Astrocyte of the hippocampus (primary cell): ENCODE measurements at regions not wholly inside any gene's neighbourhood (a gene's known extent, or its start where the extent isn't known, plus 50 kb on each side); places are given as distances from the start of the nearest gene placed in this dataset.

Experiments used
- DNase-seq: peaks from one replicate; pipeline ENCODE4 v3.0.0; 2011; ENCODE audit warnings: low read depth, low spot score

DNA sequence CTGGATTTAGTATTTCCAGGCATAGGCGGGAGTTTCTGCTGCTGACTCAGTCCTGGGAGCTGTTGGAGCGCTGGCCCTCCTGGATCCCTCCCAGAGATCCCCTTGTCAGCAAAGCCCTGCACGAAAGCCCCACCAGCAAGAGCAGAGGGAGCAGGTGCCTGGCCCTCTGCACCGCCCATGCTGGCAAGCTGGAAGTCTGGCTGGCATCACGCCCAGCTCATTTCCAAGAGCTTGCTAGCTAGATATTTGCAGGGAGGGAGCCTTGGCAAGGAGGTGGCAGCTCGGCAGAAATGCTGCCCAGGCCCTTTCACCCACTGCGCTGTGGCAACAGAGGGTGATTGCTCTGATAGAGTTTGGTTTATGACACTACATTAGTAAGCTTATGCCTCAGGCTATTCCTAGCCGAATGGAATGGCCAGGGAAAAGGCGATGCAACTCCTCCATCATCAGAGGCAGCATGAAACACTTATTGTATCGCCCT, 193.9 kb downstream of the EMP1 start:
- peak; percentile 98 for DNase-seq

DNA sequence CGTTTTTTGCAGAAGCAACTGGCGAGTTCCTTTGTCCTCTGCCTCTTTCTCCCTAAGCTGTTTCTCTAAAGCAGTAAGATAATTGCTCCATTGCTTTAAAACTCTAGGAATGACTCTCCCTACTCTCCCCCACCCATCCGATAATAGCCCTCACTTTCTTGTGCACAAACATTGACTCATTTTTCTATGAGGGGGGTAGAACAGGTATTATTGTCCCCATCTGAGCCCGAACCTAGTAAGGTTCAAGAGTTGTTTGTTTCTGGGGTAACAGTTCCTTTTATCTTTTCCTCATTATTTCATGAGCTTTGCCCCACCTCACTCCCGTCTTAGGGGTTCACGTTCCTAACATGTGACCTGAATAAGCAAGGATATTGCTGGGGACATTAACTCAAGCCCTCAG, 190.6 kb downstream of the EMP1 start:
- no peak for DNase-seq

DNA sequence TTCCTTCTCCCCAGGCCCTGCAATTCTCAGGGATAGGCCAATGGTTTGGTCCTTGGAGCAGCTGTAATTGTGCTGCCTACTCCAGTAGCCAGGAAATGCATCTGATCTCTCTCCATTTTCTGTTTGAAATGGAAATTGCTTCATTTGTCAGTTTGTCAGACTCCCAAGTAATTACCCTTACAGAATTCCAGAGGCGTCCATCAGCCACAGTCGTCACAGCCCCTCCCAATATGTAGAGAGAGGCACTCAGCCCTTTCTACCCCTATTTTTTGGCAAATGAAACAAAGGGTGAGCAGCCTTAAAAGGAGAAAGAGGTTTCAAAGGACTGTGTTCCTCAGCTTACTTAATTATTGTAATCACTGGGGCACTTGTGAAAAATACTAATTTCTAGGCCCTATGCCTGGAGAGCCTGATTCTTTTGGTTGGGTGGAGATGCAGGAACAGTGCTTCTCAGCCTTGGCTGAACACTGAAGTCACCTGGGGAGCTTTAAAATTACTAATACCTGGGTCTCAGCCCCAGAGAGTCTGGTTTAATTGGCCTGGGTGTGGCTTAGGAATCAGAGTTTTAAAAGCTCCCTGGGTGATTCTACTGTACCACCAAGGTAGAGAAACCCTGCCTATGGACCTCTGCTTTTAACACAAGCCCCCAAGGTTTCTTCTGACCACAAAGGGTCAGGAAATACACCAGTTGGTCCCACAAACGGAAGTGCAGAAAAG, 190.0 kb downstream of the EMP1 start:
- peak; percentile 42 for DNase-seq

DNA sequence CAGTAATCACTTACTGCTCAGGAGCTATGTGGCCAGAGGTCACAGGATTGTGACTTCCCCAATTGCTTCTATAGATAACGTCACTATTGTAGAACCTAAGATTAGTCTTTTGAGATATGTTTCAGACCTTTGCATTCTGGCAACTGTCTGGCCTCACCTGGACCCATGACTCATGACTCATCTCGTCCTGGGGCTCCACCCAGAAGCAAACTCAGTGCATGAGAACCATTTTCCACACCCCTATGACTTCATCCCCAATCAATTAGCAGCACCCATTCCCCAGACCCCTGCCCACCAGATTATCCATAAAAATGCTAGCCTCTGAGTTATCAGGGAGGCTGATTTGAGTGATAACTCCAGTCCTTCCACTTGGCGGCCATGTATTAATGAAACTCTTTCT, 186.9 kb downstream of the EMP1 start:
- DNase-seq: no peak

DNA sequence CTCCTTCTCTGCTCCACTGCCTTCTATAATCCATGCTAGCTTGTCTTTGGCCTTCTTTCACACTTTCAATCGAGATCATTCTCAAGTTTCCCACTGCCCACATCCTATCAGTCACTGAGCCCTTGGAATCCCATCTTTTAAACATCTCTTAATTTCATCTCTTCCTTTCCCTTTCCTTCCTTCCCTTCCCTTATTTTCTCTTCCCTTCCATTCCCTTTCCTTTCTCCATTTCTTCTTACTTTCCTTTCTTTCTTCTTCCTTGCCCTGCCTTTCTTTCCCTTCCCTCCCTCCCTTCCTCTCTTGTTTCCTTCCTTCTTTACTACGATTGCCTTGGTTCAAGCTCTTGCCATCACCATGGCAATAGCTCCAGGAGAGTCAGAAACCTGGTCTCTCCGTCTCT, 183.8 kb downstream of the EMP1 start:
- DNase-seq: no peak

DNA sequence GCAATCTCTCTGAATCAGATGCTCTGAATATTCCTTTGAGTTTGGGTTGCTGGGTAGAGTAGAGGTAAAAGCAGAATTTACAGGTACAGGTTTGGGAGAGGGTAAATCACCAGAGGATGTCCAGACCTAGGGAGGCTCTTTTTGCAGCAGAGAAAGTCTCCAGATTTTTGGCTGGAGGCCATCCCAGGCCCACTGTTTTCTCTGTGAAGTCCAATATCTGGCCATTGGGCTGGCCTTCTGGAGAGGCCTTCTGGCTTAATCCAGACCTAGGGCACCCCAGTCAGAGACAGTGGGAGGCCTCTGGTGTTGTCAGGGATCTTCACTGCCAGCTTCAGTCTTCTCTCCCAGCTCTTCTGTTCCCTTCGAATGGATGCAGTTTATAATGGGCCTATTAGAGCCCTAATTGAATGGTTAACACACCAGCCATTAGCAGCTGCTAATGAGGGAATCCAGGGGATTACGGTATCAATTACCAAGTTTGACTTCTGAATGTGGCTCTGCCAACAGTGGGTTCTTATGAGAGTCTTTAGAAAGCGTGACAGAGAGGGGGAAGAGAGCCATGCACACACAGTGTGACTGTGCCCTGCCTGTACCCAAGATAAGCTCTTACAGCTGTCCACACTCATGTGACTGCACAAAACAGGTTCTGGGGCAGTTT, 183.1 kb downstream of the EMP1 start:
- DNase-seq: no peak

DNA sequence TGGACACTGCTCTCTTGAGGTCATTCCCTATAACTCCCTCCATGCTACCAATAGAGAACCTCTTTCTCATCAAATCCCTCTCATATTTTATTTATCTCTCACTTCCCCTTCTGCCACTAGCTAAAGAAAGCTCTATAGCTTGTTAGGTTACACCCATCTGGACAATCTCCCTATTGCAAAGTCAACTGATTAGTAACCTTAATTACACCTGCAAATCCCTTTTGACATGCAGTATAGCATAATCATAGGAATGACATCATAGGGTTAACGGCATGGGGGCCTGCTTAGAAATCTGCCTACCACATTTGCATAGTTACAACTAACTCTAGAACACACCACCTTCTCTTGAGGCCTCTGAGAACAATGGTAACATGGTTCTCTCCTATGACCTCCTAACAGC, 181.2 kb downstream of the EMP1 start:
- DNase-seq: no peak

DNA sequence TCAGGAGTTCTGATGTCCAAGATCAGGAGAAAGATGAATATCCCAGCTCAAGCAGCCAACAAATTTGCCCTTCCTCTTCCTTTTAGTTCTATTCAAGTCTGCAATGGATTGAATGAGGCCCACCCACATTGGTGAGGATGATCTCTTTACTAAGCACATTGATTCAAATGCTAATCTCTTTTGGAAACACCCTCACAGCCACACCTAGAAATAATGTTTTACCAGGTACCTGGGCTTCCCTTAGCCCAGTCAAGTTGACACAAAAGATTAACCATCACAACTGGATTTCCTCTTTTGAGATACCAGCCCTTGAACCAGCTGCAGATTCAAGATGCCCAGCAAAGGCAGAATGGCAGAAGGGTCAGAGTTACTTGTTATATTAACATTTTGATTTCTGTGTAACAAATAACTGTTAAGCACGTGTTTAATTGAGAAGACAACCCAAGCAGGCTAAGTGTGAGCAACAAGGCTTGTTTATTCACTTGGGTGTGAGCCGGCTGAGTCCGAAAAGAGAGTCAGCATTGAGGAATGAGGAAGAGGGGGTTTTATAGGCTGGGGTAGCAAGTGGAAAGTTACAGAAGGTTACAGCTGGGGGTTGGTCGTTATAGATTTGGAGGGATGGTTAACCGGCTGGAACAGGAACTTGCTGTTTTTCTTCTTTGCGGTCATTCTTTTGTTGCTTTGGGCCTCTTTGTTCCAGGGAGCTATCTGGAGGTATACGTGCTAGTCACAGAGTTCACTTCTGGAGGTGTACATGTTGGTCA, 180.3 kb downstream of the EMP1 start:
- peak; percentile 24 for DNase-seq

DNA sequence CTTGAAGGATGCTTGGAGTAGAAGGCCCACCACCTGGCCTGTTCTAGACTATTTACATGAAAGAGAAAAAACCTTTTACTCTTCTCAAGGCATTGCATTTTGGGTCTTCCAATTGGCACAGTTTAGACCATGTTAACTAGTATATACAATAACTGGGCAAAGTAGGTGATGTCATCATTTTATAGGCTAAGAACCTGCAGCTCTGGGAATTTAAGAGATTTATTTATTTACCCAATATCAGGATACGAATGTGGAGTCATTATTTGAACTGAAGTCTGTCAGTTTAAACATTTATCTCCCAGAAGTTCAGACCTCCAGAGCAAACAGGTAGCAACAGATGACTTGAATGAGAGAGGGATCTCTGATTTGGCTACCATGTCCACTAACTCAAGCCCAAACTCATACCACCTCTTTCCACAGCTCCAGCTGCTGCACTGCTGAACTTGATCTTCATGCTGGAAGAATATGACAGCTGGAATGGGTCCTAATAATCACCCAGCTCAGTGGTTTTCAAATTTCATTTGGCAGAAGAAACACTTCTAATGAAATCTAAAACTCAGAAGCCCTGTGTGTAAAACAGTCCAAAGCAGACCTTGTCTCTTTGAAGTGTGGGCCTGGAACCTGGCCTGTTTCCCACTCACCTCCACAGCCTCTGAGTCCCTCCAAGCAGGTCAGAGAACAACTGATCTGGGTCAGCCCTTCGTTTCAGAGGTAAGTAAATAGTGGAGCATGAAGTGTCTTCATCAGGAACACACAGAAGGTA, 179.2 kb downstream of the EMP1 start:
- DNase-seq: no peak

DNA sequence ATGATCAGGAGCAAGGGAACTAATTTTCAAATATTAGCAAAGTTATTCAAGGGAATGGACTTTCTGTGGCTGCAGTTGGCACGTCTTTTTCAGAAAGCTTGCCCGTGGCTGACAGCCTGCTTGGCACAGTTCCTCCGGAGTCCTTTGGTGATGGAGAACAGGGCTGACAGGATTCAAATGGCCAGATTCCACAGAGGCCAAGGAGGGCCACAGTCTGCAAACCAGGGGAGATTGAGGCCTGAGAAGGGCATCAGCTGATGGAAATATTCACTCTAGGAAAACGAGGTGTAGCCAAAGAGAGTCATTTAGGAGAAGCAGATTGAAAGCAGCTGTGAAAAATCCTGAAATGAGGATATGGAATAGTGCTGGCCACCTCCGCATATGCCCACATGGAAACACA, 178.3 kb downstream of the EMP1 start:
- peak; percentile 68 for DNase-seq

DNA sequence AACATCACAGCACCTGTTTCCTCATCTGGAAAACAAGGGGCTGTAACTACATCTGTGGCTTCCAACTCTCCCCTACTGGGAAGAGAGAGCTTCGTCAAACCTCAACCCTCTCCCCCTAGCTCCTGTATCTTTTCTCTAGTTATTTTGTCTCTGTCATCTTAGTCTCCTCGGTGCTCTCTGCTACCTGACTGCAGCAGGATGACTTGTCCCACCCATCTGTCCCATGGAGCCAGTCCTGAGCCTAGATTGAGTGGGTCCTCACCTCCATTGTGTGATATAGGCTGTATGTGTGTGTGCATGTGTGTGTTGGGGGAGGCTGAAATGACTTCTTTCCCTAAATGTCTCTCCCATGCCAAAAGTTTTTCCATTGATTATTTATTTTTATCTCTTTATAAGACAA, 177.3 kb downstream of the EMP1 start:
- no peak for DNase-seq

DNA sequence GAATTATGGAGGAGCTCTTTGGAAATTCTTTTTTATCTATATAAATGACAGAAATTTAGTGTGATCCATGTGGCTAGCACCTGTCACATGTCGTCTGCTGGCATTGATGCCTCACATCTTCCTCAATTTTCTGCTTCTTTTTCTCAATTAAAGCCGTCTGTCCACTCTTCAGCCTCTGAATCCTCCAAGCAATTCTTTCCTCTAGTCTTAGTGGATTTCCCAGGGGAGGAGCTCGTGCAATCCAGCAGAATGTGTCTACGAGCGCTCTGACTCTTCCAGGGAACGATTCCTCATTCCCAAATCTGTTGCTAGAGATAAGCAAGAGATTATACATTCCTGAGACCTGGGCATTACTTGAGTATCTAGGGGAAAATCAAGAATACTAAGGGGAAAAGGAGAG, 176.6 kb downstream of the EMP1 start:
- no peak for DNase-seq

DNA sequence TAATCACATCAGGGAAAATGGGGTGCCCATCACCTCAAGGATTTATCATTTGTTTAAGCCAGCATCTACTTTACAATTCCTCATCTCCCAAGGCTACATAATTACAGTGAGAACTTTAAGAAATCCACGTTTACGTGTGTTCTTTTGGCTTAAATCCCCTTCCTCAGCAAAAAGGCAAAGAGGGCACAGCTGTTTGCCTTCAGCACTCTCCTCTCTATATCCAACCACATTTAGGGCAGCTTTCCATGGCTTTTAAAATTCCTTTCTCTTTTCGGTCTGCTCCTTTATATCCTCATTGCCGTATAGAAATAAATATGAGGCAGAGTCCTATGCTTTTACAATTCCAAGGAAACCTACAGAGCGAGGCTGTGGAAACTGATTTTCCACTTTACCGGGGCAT, 175.9 kb downstream of the EMP1 start:
- DNase-seq: no peak

DNA sequence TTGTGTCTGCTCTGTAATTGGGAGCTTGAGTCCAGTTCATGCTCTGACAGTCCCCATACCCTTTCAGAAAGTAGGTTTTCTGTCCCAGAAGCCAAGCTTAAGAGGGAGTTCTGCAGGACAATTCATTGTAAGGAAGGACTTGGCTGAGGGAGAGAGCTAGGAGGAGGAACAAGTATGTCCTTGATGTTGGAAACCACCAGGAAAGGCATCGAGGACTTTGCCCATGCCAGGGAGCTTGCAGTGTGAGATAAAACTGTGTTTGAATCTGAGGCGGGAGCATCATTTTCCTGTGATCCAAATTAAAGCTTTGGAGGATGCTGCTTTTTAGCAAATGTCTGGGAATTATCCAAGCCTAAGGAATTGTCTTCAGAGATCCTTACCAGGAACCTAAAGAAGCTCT, 175.3 kb downstream of the EMP1 start:
- DNase-seq: no peak

DNA sequence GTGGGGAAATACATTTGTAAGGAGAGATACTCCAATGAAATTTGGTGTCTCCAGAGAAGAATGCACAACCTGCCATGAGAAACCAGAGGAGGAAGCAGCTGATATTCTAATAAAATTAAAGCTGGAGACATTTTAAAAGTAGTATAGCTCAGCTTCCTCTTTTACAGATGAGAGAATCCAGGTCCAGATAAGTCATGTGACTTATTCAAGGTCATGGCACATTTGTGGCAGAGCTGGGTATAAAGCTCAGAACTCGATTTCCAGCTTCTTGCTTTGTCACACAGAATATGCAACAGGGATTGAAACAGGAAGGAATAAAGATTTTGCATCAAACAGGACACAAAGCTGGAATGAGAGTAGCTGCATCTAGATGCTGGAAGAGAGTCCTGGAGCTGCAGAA, 174.8 kb downstream of the EMP1 start:
- no peak for DNase-seq

DNA sequence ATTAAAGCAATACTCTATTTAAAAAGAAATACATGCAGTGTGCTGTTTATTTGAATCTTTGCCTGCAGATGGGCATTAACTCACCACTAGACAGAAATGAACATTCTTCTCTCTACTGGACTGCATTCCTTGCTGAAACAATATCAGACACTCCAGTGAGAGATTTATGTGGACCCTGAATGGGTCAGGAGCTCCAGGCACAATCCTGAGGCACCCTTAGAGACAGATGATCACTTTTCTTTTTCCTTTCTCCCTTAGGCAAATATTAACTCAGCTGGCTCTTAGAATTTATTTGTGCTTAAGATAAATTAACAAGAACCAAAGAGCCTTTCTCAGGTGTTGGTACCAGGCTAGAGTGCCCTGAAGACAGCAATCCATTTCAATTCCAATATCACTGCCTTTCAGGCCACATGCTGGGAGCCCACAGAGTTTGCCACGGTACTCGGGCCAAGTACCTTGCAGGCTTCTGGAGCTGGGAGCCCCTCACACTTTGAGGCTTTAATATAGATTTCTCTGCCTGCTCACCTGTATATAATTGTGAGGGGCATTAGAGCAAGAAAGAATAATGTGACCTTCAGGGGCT, 173.0 kb downstream of the EMP1 start:
- no peak for DNase-seq

DNA sequence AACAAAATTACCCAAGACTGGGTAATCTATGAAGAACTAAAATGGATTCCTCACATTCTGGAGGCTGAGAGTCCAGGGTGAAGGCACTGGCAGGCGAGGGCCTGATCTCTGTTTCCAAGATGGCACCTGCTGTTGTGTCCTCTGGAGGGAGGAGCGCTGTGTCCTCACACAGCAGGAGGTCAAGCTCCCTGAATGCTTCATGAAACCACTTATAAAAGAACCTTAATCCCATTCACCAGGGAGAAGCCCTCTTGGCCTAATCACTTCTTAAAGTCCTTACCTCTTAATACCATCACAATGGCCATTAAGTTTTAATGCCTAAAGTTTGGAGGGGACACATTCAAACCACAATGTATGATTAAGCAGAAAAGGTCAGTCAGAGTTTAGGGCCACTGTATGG, 172.4 kb downstream of the EMP1 start:
- no peak for DNase-seq

DNA sequence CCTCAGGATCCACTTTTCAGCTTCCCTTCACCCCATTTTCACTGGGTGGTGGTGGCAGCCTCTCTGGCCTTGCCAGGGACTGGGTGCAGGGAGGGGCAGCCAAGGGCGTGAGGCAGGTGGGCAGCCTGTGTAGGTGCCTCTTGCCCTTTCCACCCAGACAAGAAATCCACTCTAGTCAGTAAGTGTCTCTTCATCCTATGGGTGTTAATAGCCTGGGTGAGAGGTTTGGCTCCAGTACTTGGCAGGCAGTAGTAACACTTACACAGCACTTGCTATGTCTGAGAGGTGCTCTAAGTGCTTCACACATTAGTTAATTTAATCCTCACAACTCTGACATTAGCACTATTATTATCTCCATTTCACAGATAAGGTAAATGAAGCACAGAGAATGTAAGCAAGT, 171.9 kb downstream of the EMP1 start:
- no peak for DNase-seq

DNA sequence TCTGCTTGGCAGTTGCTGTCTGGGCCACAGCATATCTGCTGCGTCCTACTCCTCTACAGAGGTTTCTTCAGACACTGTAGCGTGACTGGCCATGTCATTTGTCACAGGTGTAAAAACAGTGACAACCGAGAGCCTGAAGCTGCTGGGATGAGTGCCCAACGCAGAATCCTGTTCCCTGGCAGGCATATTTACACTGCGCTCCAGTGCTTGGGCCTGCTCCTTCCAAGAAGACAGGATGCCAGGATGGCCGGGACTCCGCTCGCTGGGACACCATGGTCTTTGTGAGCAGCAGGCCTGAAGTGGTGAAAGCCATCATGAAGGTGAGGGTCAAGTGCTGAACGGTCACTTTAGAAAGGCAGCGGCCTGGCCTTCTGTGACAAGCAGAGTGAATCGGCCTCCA, 171.4 kb downstream of the EMP1 start:
- no peak for DNase-seq

DNA sequence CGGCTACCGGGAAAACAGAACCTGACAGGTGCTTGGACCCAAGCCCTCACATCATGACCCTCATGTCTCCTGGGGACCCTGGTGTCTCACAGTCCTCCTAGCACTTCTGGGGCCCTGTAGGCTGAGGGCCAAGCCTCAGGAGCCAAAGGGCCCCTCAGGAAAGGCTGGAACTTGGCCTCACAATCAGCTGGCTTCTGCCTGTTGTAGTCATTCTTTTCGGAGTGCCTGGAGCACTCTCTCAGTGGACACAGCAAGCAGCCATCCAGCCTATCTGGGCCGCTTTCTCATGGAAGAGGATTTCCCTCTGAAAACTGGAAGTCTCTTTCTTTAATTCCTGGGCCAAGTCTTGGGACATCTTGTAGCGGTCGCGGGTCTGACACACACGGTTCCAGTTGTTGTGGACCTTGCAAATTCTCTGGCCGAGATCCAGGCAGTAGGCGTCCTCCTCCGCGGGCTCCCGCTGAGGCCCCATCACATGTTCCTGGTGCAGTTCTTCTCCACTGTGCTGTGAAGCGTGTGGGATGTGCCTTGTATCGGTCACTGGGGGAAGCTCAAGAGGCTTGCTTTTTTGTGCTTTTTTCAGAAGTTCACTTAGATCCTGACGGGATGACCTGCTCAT, 169.3 kb downstream of the EMP1 start:
- no peak for DNase-seq

DNA sequence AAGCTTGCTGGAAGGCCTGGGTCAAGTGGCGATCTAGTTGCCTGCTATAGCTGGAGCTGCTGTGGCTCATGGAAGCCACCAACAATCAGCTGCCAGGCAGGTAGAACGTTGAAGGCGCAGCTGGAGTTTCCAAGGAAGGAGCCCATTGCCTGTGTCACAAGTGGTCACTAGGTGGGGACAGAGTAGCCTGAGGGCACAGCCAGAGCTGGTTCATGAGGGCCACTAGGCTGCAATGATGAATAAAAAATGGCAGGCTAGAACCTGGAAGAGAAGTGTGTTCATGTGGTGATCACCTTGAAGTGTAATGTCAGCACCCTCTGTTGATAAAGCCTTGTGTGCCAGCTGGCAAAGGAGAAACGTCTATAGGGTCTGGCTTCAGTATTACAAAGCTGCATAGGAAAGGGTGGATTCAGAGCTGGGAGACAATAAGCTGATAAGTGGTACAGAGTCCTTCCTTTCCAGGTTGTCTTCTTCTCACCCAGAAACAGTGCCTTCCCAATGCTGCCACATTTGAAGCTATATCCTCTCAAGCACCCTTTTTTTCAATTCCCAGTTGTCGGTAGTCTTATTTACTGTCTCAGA, 165.8 kb downstream of the EMP1 start:
- DNase-seq: peak; percentile 78
